HPDE6-E6E7 (cell line): ENCODE measurements at regions not wholly inside any gene's neighbourhood (a gene's known extent, or its start where the extent isn't known, plus 50 kb on each side); places are given as distances from the start of the nearest gene placed in this dataset.
A peak's percentile ranks its signal among the peaks of the same experiment; 100 is the strongest.
"Not testable (repeated sequence)": the region's sequence is repeated elsewhere in the genome, so short reads cannot be mapped to it uniquely, and the experiment has no call there.

ENCODE experiments used
- DNase-seq: peaks from one replicate; pipeline ENCODE4 v3.0.0; 2011; ENCODE audit warnings: missing footprints; ENCODE audit errors: extremely low spot score

GRCh38 chr4:156322592-156322991 is 368.9 kb upstream of the CTSO start:
- DNase-seq, result peak; percentile 25

- DNase-seq, result peak; percentile 21
Observed at GRCh38 chr4:156321203-156321602, 367.5 kb upstream of the CTSO start.

DNA sequence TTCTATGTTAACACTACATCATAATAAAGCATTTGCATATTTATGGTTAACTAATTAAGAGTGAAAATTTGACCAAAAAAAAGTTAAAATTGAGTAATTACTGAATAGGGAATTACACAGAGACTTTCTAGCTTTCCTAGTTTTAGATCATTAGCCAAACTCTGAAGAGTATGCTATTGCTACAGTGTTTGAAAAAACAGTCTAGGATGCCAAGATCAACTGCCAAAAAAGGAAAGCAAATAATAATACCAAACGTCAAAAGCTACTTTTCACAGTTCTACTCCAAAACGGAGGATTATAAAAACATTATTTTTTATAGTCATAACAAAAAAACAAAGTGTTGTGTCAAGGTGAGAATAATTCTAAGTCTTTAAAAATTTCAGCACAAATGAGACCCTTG is 359.8 kb upstream of the CTSO start:
- no peak for DNase-seq

- no peak for DNase-seq
Observed at GRCh38 chr4:156312261-156312847, 358.7 kb upstream of the CTSO start.

DNA sequence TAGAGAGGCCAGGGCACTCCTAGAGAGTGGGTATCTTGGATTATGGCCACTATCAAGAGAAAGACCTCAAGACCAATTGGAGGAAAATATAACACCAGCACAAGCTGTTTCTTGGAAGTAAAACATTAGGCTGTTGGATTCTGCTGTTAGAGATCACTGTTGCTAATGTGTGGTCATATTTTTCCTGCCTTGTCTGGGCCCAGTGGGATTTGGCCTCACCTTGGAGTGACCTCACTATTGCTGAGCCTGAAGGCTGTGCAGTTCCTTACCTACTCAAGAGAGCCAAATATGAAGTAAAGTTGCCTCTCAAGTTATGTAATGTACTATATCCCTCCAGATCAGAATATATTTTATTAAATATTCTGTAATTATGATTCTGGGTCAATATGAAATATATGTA is 355.4 kb upstream of the CTSO start:
- DNase-seq, result no peak

DNA sequence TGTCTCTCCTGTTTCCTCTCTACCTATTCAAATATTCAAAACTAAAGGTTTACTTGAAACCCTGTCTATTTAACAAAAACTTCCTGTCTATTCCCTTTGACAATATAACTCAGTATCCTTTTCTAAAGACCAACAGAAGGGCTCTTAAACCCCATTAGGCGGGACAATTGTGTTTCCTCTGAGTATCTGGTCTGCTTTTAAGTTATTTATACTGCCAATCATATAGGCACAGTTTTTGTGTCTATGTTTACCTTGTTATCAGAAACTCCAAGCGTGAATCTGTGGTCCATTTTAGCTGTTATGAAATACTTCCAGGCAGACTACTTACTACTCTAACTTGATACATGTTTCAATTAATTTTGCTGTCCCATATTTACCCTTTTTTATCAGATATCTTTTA is 350.0 kb upstream of the CTSO start:
- DNase-seq, result no peak

DNA sequence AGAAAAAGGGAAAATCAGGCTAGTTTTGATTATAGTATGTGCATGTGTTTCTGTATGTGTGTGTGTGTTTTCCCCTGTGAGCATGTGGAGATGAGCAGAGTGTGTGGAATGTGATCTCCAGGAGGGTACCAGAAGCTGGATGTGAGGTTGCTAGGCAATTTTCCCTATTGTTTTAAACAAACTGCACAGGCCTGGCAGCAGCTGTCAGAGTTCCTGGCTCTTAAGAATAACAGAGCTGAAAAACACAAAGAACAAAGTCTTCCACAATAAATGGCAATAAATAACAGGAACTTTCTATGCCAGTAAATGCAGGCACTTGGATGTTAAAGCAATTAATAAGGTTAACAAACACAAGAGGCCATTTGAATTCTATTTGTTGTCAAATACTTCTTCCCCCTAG is 344.6 kb upstream of the CTSO start:
- DNase-seq, result no peak

DNA sequence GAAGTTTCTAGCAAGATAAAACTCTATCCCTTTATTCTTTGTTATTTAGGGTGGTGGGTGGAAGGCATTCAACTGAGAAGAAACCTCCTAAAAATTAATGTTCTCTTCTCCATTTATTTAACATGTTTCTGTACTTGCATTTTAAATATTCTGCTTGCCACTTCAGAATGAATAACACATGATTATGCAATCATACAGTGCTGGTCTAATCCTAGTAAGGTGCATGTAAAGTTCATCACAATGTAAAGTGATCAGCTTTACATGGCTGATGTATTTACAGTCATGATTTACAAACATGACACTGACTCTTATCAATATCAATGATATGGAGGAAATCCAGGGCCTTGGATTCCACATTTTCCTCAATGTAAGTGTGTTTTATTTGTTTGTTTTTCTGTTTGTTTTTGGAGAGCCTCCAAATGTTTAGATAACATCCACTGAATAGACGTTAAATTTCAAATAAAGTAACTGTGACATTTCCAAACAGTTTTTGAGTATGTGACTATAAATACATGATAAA is 342.1 kb upstream of the CTSO start:
- DNase-seq, result no peak

DNA sequence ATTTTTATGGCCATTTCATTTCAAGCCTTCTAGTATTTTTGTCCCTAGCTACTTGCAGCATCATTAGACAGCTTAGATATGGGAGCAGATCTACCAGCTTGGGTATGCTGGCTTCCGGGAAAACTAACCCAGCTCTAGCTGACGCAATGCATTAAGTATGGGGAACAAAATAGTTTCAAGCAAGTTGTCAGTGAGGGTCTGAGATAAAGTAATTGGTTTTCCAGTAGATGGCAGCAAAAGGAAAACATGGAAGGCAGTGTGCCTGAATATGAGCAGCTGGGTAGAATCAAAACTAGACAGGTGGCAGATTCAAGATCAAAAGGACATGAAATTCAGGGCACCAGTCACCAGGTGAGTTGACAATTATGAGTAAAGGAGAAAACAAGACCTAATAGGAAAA is 340.9 kb upstream of the CTSO start:
- DNase-seq, result peak; percentile 46

DNA sequence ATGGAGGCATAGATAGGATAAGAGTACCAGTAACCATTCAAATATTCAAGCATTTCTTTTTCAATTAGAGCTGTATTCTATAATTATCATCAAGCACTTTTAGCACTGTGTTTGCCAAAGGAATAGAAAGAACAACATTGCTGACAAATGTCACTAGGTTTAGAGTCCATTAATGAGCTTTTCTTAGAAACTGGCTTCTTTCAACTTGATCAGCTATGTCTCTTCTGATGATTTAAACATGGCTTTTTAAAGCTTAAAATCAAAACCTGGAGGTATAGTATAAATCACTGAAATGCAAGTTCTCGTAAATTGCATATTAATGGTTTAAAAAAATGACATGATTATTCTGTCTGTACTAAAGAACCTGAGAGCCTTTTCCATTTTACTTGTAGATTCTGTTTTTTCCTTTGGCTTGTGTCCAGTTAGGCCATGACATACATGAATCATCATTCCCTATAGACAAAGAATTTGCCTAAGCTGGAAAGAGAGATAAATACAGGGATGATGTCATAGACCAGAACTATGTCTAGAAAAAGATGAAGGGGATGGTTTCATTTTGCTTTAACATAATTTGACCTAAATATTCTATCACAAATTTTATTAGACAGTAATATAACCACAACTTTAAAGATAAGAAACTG is 340.1 kb upstream of the CTSO start:
- peak; percentile 44 for DNase-seq

DNA sequence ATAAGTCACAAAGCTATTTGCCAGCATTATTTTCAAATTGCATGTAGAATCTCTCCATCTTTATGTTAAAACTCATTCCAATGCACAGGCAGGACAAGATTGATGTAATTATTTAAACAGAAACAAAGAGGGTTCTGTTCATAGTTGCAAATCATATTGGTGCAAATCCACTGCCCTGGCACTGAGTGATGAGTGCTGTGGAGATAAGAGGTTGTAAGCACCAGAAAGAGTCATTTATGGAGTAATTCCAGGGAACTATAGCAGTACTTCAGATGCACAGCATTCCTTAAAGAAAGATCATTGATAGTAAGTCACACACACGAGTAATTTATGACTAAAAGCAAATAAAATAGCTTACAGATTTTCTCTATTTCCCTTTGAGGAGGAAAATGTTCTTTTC is 337.7 kb upstream of the CTSO start:
- no peak for DNase-seq

- DNase-seq, result no peak
Observed at GRCh38 chr4:156290811-156291210, 337.1 kb upstream of the CTSO start.

DNA sequence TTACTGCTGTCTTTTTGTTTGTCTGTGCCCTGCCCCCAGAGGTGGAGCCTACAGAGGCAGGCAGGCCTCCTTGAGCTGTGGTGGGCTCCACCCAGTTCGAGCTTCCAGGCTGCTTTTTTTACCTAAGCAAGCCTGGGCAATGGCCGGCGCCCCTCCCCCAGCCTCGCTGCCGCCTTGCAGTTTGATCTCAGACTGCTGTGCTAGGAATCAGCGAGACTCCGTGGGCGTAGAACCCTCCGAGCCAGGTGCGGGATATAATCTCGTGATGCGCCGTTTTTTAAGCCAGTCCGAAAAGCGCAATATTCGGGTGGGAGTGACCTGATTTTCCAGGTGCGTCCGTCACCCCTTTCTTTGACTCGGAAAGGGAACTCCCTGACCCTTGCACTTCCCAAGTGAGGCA is 336.4 kb upstream of the CTSO start:
- DNase-seq, result not testable (repeated sequence)

GRCh38 chr4:156280686-156281085 is 327.0 kb upstream of the CTSO start:
- no peak for DNase-seq

GRCh38 chr4:156265407-156265806 is 311.7 kb upstream of the CTSO start:
- DNase-seq, result no peak

DNA sequence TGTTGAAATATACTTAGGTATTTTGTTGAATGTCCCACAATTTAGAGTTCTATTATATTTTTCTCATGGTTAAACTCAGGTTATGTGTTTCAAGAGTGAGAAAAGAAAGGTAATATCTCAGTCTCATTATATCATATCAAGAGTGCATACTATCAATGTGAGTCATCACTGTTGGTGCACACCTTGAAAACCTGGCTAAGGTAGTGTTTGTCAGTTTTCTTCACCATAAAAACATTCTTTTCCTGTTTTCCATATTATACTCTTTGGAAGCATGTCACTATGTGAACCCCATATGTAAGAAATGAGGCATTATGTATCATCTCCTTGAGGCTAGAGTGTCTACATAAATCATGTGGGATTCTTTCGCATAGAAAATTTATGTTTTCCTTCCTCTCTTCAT is 307.6 kb upstream of the CTSO start:
- peak; percentile 15 for DNase-seq

DNA sequence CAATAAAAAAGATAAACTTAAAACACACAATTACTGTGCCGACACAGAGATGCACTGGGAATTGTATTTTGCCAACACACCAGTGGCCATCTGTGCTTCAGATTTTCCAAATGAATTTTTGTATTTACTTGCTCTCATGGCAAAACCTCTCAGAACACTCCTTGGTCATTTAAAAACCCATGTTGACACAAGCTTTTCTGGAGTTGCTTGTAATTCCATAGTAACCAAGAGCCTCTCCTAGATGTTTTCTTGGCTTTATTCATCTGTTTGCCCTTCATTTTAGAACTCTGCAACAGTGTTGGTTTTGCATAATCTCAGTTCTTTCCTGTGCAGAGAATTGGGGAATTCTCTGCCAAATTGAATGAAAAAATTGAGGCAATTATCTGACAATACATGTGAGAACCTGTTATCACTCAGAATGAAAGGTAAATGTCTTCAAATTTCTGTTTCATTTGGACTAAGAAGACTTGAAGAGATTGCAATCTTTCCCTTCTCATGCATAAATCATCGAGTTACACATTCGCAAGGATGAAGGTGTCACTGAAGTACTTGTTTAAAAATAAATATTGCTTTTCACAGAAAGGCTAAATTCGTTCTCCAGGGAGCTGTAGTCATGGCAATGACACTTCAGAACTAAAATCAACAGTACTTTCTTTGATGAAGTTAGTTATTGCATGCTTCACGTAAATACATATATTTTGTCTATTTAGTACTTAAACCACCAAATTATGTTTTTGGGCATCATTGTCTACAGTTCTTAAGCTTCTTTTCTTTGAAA is 301.8 kb upstream of the CTSO start:
- DNase-seq, result no peak

- DNase-seq, result no peak
Observed at GRCh38 chr4:156252358-156252921, 298.8 kb upstream of the CTSO start.

DNA sequence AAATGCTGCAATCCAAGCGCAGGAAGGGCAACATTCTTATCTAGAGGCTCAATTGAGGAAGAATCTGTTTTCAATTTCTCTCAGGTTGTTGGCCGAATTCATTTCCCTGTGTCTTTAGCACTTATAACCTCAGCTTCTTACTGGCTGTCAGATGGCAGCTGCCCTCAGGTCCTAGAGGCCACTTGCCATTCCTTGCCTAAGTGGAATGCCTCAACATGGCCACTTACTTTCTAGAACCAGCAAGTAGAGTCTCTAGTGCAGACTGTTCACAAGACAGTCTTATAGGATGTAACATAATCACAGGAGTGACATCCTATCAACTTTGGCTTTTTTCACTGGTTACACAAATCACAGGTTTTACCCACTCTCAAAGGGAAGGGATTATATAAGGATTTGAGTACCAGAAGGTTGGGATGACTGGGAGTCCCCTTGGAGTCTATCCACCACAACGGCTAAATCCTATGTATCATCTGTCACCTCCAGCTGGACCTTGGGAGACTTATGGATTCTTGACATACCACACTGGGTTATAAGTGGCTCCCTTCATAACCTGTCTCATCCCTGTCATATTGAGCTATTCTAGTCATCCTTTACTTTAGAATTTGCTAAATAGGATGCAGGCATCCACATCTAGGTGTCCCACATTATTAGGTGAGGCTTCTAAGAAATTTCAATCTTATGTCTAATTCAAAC is 297.9 kb upstream of the CTSO start:
- DNase-seq, result no peak

GRCh38 chr4:156248917-156249316 is 295.3 kb upstream of the CTSO start:
- DNase-seq, result no peak

GRCh38 chr4:156247470-156247869 is 293.8 kb upstream of the CTSO start:
- no peak for DNase-seq

DNA sequence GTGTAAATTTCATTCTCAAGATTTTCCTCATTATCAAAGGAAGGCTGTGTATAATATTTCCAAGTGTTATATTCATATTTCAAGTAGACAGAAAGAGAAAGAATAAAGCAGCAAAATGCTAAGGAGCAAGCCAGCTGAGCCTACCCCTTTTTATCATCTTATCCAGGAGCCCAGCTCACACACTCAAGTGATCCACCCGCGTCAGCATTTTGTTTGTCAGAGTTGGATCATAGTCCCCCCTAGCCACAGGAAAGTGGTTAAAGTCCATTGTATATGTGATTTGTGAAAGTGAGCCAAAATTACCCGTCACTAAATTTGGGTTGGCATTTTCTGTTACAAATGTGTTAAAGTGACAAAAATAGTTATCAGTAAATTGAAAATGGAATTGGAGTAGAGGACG is 289.3 kb upstream of the CTSO start:
- DNase-seq, result no peak
